H1 (cell line): ENCODE measurements at regions not wholly inside any gene's neighbourhood (a gene's known extent, or its start where the extent isn't known, plus 50 kb on each side); places are given as distances from the start of the nearest gene placed in this dataset.

ENCODE experiments used
- CTCF ChIA-PET: fragments of 300-600 bp; sonication (Branson Sonifier 250); formaldehyde crosslinking; loops from one replicate; lab custom pipeline; 2021; ENCODE audit not compliant: partially characterized antibody; lab: Charles Lee
- POLR2A ChIA-PET: fragments of 300-600 bp; sonication (Branson Sonifier 250); formaldehyde crosslinking; loops from one replicate; lab custom pipeline; 2021; ENCODE audit warnings: inconsistent platforms; ENCODE audit not compliant: partially characterized antibody; lab: Charles Lee
- DNase-seq, 2 experiments: peaks; one replicate each; pipeline versions ENCODE4 v3.0.0 to v3.0.0-alpha.2; 2010 to 2022; ENCODE audit warnings: low spot score in 2 of 2, low read depth in 1 of 2, mixed read lengths in 1 of 2
- FAIRE-seq: peaks from 2 replicates; lab custom pipeline; 2011; peaks lifted over from hg19 to GRCh38; lab: Jason Lieb, UNC
- H2AFZ ChIP-seq: 2 replicates; pipeline ENCODE4 v1.8.1; 2012; ENCODE audit warnings: low read length, inconsistent platforms
- H2AK5ac ChIP-seq: 2 replicates; pipeline ENCODE4 v1.6.1; 2013; ENCODE audit warnings: low read depth, low read length
- H2BK120ac ChIP-seq: replicated peaks from 2 replicates; pipeline ENCODE3; 2013; ENCODE audit warnings: low read depth, low read length, inconsistent platforms
- H2BK12ac ChIP-seq: 2 replicates; pipeline ENCODE4 v1.6.1; 2013; ENCODE audit warnings: low read depth, low read length
- H2BK15ac ChIP-seq: 2 replicates; pipeline ENCODE4 v1.6.1; 2013; ENCODE audit warnings: low read length
- H2BK20ac ChIP-seq: 2 replicates; pipeline ENCODE4 v1.6.1; 2013; ENCODE audit warnings: low read length
- H2BK5ac ChIP-seq: 2 replicates; pipeline ENCODE4 v1.6.1; 2013; ENCODE audit warnings: low read depth, low read length
- H3K14ac ChIP-seq: 2 replicates; pipeline ENCODE4 v1.6.1; 2013; ENCODE audit warnings: inconsistent platforms; ENCODE audit not compliant: insufficient read length
- H3K18ac ChIP-seq: 2 replicates; pipeline ENCODE4 v1.6.1; 2013; ENCODE audit warnings: low read length; ENCODE audit errors: extremely low read depth
- H3K23ac ChIP-seq: 2 replicates; pipeline ENCODE4 v1.6.1; 2013; ENCODE audit warnings: inconsistent platforms; ENCODE audit not compliant: insufficient read length
- H3K23me2 ChIP-seq: 2 replicates; pipeline ENCODE4 v1.6.1; 2013; ENCODE audit warnings: low read depth, low read length
- H3K27ac ChIP-seq: 2 replicates; pipeline ENCODE4 v1.6.1; 2011; ENCODE audit warnings: low read depth, low read length, inconsistent platforms
- H3K27me3 ChIP-seq, 4 experiments: replicated peaks in 1 of 4; 1 replicate in 1 of 4; 2 replicates in 3 of 4; pipeline versions ENCODE4 v1.6.1 to v1.8.1; 2011 to 2013; ENCODE audit warnings: low read length in 3 of 4, mild to moderate bottlenecking in 3 of 4, inconsistent platforms in 2 of 4, mixed read lengths in 2 of 4, moderate library complexity in 1 of 4; ENCODE audit not compliant: control insufficient read depth in 3 of 4, insufficient read depth in 3 of 4; ENCODE audit errors: extremely low read depth in 1 of 4
- H3K36me3 ChIP-seq, 4 experiments: 2 replicates each; pipeline versions ENCODE4 v1.6.1 to v1.8.1; 2011 to 2013; ENCODE audit warnings: mild to moderate bottlenecking in 4 of 4, low read length in 3 of 4, moderate library complexity in 2 of 4, control low read depth in 1 of 4, inconsistent platforms in 1 of 4; ENCODE audit not compliant: insufficient read depth in 4 of 4, control insufficient read depth in 2 of 4
- H3K4ac ChIP-seq: replicated peaks from 2 replicates; pipeline ENCODE3; 2013; ENCODE audit warnings: low read length, low read depth, mixed read lengths, inconsistent platforms; ENCODE audit not compliant: insufficient read length
- H3K4me1 ChIP-seq, 4 experiments: replicated peaks in 1 of 4; 1 replicate in 1 of 4; 2 replicates in 3 of 4; pipeline versions ENCODE4 v1.6.1 to v1.8.1; 2011 to 2013; ENCODE audit warnings: low read length in 3 of 4, inconsistent platforms in 2 of 4, mixed read lengths in 1 of 4; ENCODE audit not compliant: insufficient read depth in 4 of 4, control insufficient read depth in 3 of 4
- H3K4me2 ChIP-seq, 2 experiments: 2 replicates each; pipeline versions ENCODE4 v1.6.1 to v1.8.1; 2011 to 2013; ENCODE audit warnings: low read depth in 2 of 2, low read length in 2 of 2, control low read depth in 1 of 2, inconsistent platforms in 1 of 2, mild to moderate bottlenecking in 1 of 2; ENCODE audit not compliant: insufficient read depth in 1 of 2
- H3K4me3 ChIP-seq, 4 experiments: fragments of 200-600, 300-600 bp in 1 of 4; sonication (generic), shearing (Covaris generic), sonication (Bioruptor Twin) in 1 of 4; 2 replicates each; pipeline versions ENCODE4 v1.5.1 to v1.8.1; 2011 to 2016; ENCODE audit warnings: low read length in 4 of 4, low read depth in 3 of 4, control low read depth in 2 of 4, inconsistent platforms in 2 of 4, mild to moderate bottlenecking in 2 of 4, mixed read lengths in 1 of 4, moderate library complexity in 1 of 4; ENCODE audit not compliant: insufficient read depth in 2 of 4; ENCODE audit errors: extremely low read depth in 1 of 4
- H3K56ac ChIP-seq: replicated peaks from 2 replicates; pipeline ENCODE3; 2013; ENCODE audit warnings: low read depth, mild to moderate bottlenecking, mixed read lengths, low read length, inconsistent platforms; ENCODE audit not compliant: insufficient read length
- H3K79me1 ChIP-seq: 2 replicates; pipeline ENCODE4 v1.6.1; 2013; ENCODE audit warnings: low read depth, low read length, control low read depth
- H3K79me2 ChIP-seq, 2 experiments: 2 replicates each; pipeline versions ENCODE4 v1.6.1 to v1.8.1; 2012 to 2013; ENCODE audit warnings: low read length in 2 of 2, mild to moderate bottlenecking in 2 of 2, inconsistent platforms in 1 of 2; ENCODE audit not compliant: insufficient read depth in 2 of 2, control insufficient read depth in 1 of 2
- H3K9ac ChIP-seq, 4 experiments: replicated peaks in 1 of 4; 1 replicate in 1 of 4; 2 replicates in 3 of 4; pipeline versions ENCODE4 v1.6.1 to v1.8.1; 2011 to 2013; ENCODE audit warnings: low read depth in 3 of 4, low read length in 3 of 4, control low read depth in 2 of 4, mild to moderate bottlenecking in 2 of 4, moderate library complexity in 2 of 4, inconsistent platforms in 1 of 4; ENCODE audit errors: extremely low read depth in 1 of 4
- H3K9me3 ChIP-seq, 2 experiments: 2 replicates each; pipeline versions ENCODE4 v1.6.1 to v1.8.1; 2012 to 2013; ENCODE audit warnings: mild to moderate bottlenecking in 2 of 2, moderate library complexity in 2 of 2, control low read depth in 1 of 2, inconsistent platforms in 1 of 2, low read depth in 1 of 2, low read length in 1 of 2, mixed read lengths in 1 of 2; ENCODE audit not compliant: insufficient read depth in 2 of 2
- H4K20me1 ChIP-seq, 2 experiments: replicated peaks in 1 of 2; 2 replicates each; pipeline versions ENCODE3 to v1.8.1; 2011 to 2013; ENCODE audit warnings: inconsistent platforms in 2 of 2, low read length in 2 of 2, mild to moderate bottlenecking in 1 of 2; ENCODE audit not compliant: insufficient read depth in 2 of 2, control insufficient read depth in 1 of 2
- H4K5ac ChIP-seq: 2 replicates; pipeline ENCODE4 v1.6.1; 2013; ENCODE audit warnings: low read length, low read depth, mixed read lengths, inconsistent platforms; ENCODE audit not compliant: insufficient read length
- H4K8ac ChIP-seq: 2 replicates; pipeline ENCODE4 v1.8.0; 2013; ENCODE audit warnings: mild to moderate bottlenecking, moderate library complexity, low read length, inconsistent platforms; ENCODE audit not compliant: insufficient read depth; ENCODE audit errors: extremely low read depth
- H4K91ac ChIP-seq: replicated peaks from 2 replicates; pipeline ENCODE3; 2013; ENCODE audit warnings: low read length, mixed read lengths, inconsistent platforms; ENCODE audit not compliant: insufficient read length
- WGBS, 2 experiments: shearing (Covaris generic) in 1 of 2; methylation state at CpG; one replicate each; pipeline versions ENCODE4 v1.1.6 to v1.1.7; 2013 to 2015; ENCODE audit warnings: low lambda C conversion rate in 2 of 2, mixed read lengths in 2 of 2, inconsistent platforms in 1 of 2, low coverage in 1 of 2, missing lambda C conversion rate in 1 of 2; ENCODE audit not compliant: insufficient replicate concordance in 2 of 2, insufficient coverage in 1 of 2, insufficient read length in 1 of 2; ENCODE audit errors: extremely low coverage in 1 of 2, missing lambda C conversion rate in 1 of 2; 5-methylcytosine and 5-hydroxymethylcytosine counted together

DNA sequence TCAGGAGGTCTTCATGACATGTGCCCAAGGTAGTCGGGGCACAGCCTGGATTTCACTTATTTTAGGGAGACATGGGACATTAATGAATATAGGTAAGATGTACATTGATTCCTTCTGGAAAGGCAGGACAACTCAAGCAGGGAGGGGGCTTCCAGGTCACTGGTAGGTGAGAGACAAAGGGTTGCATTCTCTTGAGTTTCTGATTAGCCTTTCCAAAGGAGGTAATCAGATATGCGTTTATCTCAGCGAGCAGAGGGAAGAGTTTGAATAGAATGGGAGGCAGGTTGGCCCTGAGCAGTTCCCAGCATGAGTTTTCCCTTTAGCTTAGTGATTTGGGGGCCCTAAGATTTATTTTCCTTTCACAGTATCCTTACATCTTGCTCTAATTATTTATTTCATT is 443.8 kb upstream of the EEF2KMT start:
- no peak overlapping the region for H2AK5ac ChIP-seq
- H2BK120ac ChIP-seq: no peak overlapping the region
- no peak overlapping the region for H3K4ac ChIP-seq
- FAIRE-seq (peak; percentile 73), DNase-seq (no peak)
- H4K91ac ChIP-seq: no peak overlapping the region
- no peak overlapping the region for H4K5ac ChIP-seq
- no peak overlapping the region for H2BK5ac ChIP-seq
- no peak overlapping the region for H3K18ac ChIP-seq
- H3K4me3 ChIP-seq: no peak overlapping the region
- no peak overlapping the region for H2BK20ac ChIP-seq
- H3K4me2 ChIP-seq: peak overlapping the region in 1 of 2 experiments; percentile 32; a peak in 3 of 4 replicates
- no peak overlapping the region for H4K8ac ChIP-seq
- H2BK12ac ChIP-seq: no peak overlapping the region
- ChIA-PET POLR2A (no interaction called here), CTCF (interaction anchor here (1.9 kb wide), 1 partner anchor 93 kb away, joined by 8 read pairs; no protein-coding TSS in a partner anchor)
- WGBS, 2 experiments: 35% methylated on average over 3 of the region's 3 CpGs; no CpG with 5 or more reads in 1 of the 2 experiments
- H3K9ac ChIP-seq: no peak overlapping the region
- no peaks in the 10 kb centered on the region for H3K27me3 ChIP-seq
- no peaks in the 10 kb centered on the region for H3K9me3 ChIP-seq
- no peaks in the 10 kb centered on the region for H3K79me2 ChIP-seq
- no peaks in the 10 kb centered on the region; a peak in 3 of 7 replicates for H3K4me1 ChIP-seq
- no peak overlapping the region for H3K56ac ChIP-seq
- H3K23me2 ChIP-seq: no peaks in the 10 kb centered on the region
- H3K27ac ChIP-seq: no peak overlapping the region
- no peaks in the 10 kb centered on the region for H4K20me1 ChIP-seq
- H3K79me1 ChIP-seq: no peaks in the 10 kb centered on the region
- no peak overlapping the region for H3K14ac ChIP-seq
- H3K23ac ChIP-seq: no peak overlapping the region
- no peak overlapping the region for H2BK15ac ChIP-seq
- H3K36me3 ChIP-seq: no peaks in the 10 kb centered on the region
- H2AFZ ChIP-seq: no peak overlapping the region
